ENCODE measurements at regions not wholly inside any gene's neighbourhood (a gene's known extent, or its start where the extent isn't known, plus 50 kb on each side); places are given as distances from the start of the nearest gene placed in this dataset.

DNA sequence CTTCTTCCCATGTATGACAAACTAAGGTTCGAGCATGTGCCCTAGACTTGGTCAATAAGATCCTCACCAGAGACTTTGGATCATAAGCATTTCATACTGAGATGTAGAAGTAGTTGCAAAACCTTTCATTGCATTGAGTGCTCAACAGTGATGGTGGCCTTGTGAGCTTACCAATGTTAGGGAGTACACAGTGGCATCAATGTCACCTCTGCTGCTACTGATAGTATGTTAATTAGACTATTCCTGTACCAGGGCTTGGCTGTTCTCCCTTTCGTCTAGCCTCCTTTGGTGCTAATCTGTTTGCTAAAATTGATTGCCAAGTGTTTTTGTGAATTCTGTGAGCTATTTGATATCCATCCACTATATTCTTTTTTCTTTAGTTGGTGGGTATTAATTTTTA lies 264.5 kb upstream of the SEMA3C start:
- TF ChIP-seq CTCF (conservative IDR thresholded peaks at IDR 0.05 in 1 of 2, IDR thresholded peaks at IDR 0.05 in 1 of 2; ENCODE audit: low read depth in 1 of 2, low read length in 2 of 2): no peak
- TF ChIP-seq EZH2 (IDR thresholded peaks at IDR 0.05; ENCODE audit: low read length, missing control alignments): no peak

Measured in fibroblast of lung (primary cell).